OCI-LY1 (cell line): ENCODE measurements at regions not wholly inside any gene's neighbourhood (a gene's known extent, or its start where the extent isn't known, plus 50 kb on each side); places are given as distances from the start of the nearest gene placed in this dataset.

Experiments used
- H2AFZ ChIP-seq: fragments of 200-600 bp; sonication (generic), shearing (Covaris generic); 2 replicates; pipeline ENCODE4 v1.6.0; 2014; ENCODE audit warnings: antibody characterized with exemption, mild to moderate bottlenecking, low read length
- H3F3A ChIP-seq: fragments of 200-600 bp; sonication (generic), shearing (Covaris generic); 2 replicates; pipeline ENCODE4 v1.6.0; 2014; ENCODE audit warnings: mild to moderate bottlenecking, antibody characterized with exemption, low read length, moderate library complexity; ENCODE audit not compliant: insufficient read depth
- H3K27ac ChIP-seq: fragments of 200-600 bp; sonication (generic); 2 replicates; pipeline ENCODE4 v1.5.1; 2014; ENCODE audit warnings: low read length, mixed run types, mild to moderate bottlenecking, low read depth; ENCODE audit not compliant: poor library complexity, severe bottlenecking
- H3K27me3 ChIP-seq: fragments of 200-600 bp; sonication (generic); 2 replicates; pipeline ENCODE4 v1.6.0; 2014; ENCODE audit warnings: antibody characterized with exemption, mild to moderate bottlenecking, low read length, moderate library complexity; ENCODE audit not compliant: insufficient read depth
- H3K36me3 ChIP-seq: fragments of 200-600 bp; sonication (generic); 2 replicates; pipeline ENCODE4 v1.6.1; 2014; ENCODE audit warnings: mild to moderate bottlenecking, antibody characterized with exemption, low read length, moderate library complexity, mixed read lengths; ENCODE audit not compliant: insufficient read depth
- H3K4me1 ChIP-seq: fragments of 200-600 bp; sonication (generic); 2 replicates; pipeline ENCODE4 v1.5.1; 2014; ENCODE audit warnings: mild to moderate bottlenecking, low read length, moderate library complexity; ENCODE audit not compliant: insufficient read depth, severe bottlenecking
- H3K4me2 ChIP-seq: fragments of 200-600 bp; sonication (generic), shearing (Covaris generic); 2 replicates; pipeline ENCODE4 v1.6.1; 2014; ENCODE audit warnings: low read length
- H3K4me3 ChIP-seq: fragments of 200-600 bp; sonication (generic); 2 replicates; pipeline ENCODE4 v1.5.1; 2014; ENCODE audit warnings: low read length, low read depth, mild to moderate bottlenecking, mixed read lengths; ENCODE audit not compliant: poor library complexity, severe bottlenecking
- H3K79me2 ChIP-seq: fragments of 200-600 bp; shearing (Covaris generic); 2 replicates; pipeline ENCODE4 v1.6.1; 2016; ENCODE audit warnings: mixed run types, low read length, mixed read lengths; ENCODE audit not compliant: insufficient read depth
- H3K9ac ChIP-seq: fragments of 200-600 bp; sonication (generic), shearing (Covaris generic); 2 replicates; pipeline ENCODE4 v1.6.1; 2014; ENCODE audit warnings: mild to moderate bottlenecking, low read length, mixed read lengths
- H3K9me2 ChIP-seq: fragments of 200-600 bp; sonication (generic), shearing (Covaris generic); 2 replicates; pipeline ENCODE4 v1.6.1; 2014; ENCODE audit warnings: low read depth, mild to moderate bottlenecking, low read length, mixed read lengths
- H3K9me3 ChIP-seq: fragments of 200-600 bp; shearing (Covaris generic); 2 replicates; pipeline ENCODE4 v1.6.1; 2014; ENCODE audit warnings: low read length, mixed read lengths
- H4K20me1 ChIP-seq: fragments of 200-600 bp; sonication (generic), shearing (Covaris generic); 2 replicates; pipeline ENCODE4 v1.6.0; 2016; ENCODE audit warnings: mild to moderate bottlenecking, low read length; ENCODE audit not compliant: insufficient read depth
- EZH2 ChIP-seq: fragments of 200-600 bp; sonication (generic), shearing (Covaris generic); IDR thresholded peaks from 2 replicates; pipeline ENCODE4 v1.8.0; 2017; ENCODE audit warnings: borderline replicate concordance, mixed run types, mild to moderate bottlenecking, antibody characterized with exemption, low read length, moderate library complexity, mixed read lengths
- TF ChIP-seq, protein P1 (sequence below): fragments of 200-600 bp; sonication (generic), shearing (Covaris generic); IDR thresholded peaks from 2 replicates; pipeline ENCODE4 v1.5.1; 2017; ENCODE audit warnings: mild to moderate bottlenecking, antibody characterized with exemption, low read length, moderate library complexity, mixed read lengths

DNA sequence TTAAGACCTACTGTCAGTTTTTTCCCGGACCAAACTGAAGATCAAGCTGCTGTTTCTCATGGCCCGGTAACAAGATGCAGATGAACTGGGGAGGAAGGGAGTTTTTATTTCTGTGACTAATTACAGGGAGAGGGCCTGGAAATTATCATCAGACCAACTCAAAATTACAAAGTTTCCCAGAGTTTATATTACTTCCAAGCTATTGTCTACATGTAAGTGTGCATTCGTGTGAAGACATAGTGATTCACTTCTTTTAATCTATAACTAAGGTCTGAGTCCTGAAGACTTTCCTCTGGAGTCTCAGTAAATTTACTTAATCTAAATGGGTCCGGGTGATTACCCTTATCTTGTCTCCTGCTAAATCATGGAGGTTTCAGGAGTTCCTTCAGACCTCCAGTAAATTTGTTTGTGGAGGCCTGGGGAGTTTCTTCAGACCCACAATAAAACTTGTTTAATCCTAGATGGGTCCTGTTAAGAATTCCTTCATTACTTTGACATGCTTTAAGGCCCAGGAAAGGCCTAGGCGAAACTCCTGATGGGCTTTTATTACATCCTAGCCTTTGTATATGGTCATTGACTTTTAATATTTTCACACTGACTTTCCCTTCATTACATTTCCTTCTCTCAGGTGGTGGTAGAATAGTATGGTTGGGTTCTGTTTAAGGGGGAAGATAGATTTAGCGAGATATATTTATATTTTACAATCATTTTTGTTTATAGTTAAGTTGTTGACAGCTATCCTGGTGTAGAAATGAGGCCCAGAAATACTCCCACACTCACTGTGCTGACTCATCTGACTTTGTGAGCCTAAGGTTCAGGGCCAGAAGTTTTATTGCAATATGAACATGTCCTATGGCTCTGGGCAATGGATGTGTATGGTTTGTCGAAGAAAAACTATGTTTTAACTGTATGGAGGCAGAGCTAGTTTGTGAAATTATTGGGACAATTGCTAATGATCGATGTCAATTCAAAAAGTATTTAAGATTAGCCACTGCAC is 627.0 kb upstream of the FBXO33 start:
- Histone ChIP-seq H3K4me1 (no peaks in the 10 kb centered on the region), H3F3A (no peaks in the 10 kb centered on the region), H3K9me2 (no peaks in the 10 kb centered on the region), H3K27ac (no peak overlapping the region), H3K36me3 (no peaks in the 10 kb centered on the region), H2AFZ (peak overlapping the region; percentile 77; the same call in 1 of the 2 replicates), H3K9me3 (peaks cover 8% of the 10 kb centered on the region), H4K20me1 (no peaks in the 10 kb centered on the region), H3K4me2 (no peak overlapping the region), H3K4me3 (no peak overlapping the region), H3K27me3 (no peaks in the 10 kb centered on the region), H3K9ac (no peak overlapping the region), H3K79me2 (no peaks in the 10 kb centered on the region)
- TF ChIP-seq, protein P1, sequence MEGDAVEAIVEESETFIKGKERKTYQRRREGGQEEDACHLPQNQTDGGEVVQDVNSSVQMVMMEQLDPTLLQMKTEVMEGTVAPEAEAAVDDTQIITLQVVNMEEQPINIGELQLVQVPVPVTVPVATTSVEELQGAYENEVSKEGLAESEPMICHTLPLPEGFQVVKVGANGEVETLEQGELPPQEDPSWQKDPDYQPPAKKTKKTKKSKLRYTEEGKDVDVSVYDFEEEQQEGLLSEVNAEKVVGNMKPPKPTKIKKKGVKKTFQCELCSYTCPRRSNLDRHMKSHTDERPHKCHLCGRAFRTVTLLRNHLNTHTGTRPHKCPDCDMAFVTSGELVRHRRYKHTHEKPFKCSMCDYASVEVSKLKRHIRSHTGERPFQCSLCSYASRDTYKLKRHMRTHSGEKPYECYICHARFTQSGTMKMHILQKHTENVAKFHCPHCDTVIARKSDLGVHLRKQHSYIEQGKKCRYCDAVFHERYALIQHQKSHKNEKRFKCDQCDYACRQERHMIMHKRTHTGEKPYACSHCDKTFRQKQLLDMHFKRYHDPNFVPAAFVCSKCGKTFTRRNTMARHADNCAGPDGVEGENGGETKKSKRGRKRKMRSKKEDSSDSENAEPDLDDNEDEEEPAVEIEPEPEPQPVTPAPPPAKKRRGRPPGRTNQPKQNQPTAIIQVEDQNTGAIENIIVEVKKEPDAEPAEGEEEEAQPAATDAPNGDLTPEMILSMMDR = no peak
- no peak for TF ChIP-seq EZH2

DNA sequence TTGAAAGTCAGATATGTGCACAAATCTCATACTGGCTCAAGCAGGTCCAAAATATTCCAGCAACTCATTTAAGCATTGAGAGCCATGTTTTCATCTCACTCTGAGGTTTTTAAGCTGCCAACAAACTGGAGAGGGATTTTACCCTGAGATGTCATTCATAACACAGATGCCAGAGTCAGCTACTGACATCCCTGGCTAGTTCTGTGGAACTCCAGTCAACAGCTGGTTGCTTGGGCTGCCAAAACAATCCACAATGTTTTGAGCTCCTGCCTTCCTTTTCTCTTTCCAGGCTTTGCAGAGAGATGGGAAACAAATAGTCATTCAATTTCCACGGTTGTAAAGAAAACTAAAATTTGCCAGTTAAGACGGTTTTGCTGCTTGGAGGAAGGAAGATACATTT is 621.2 kb upstream of the FBXO33 start:
- H3K9me3 ChIP-seq = no peaks in the 10 kb centered on the region
- H3K27me3 ChIP-seq = no peaks in the 10 kb centered on the region
- H3K36me3 ChIP-seq = no peaks in the 10 kb centered on the region
- H3K9me2 ChIP-seq = no peaks in the 10 kb centered on the region
- H3K4me3 ChIP-seq = no peak overlapping the region
- H3K4me2 ChIP-seq = no peak overlapping the region
- peak overlapping the region; percentile 40; the same call in 1 of the 2 replicates for H2AFZ ChIP-seq
- TF ChIP-seq, protein P1 = no peak
- TF ChIP-seq EZH2 = no peak
- no peaks in the 10 kb centered on the region for H3F3A ChIP-seq
- no peaks in the 10 kb centered on the region for H3K79me2 ChIP-seq
- H3K4me1 ChIP-seq = no peaks in the 10 kb centered on the region
- H4K20me1 ChIP-seq = no peaks in the 10 kb centered on the region
- no peak overlapping the region for H3K27ac ChIP-seq
- H3K9ac ChIP-seq = no peak overlapping the region

DNA sequence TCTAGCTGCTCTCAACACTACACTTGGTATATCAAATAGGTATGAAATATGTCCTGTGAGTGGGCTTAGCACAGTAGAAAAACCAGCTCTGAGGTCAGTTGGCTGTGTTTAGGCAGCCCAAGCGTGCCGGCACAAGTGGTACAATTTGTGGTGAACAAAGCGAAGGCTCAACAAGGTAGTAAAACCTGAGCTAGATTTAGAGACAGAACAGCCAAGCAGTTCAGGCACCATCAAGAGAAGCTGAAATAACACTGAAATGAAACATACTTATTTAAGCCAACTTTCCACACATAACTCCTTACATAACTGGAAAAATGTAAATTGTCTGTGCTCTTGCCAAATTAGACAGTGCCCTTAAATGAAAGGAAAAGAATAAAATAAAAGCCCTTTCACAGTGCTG is 596.8 kb upstream of the FBXO33 start:
- Histone ChIP-seq H3K9ac (peak overlapping the region; percentile 58), H3K4me2 (peak overlapping the region; percentile 36), H3K4me1 (peaks cover 48% of the 10 kb centered on the region), H3K4me3 (peak overlapping the region; percentile 8), H3K36me3 (no peaks in the 10 kb centered on the region), H3F3A (0 out of 2 replicates have a peak, but pooled peaks cover 7% of the 10 kb centered on the region), H3K79me2 (no peaks in the 10 kb centered on the region), H3K9me2 (no peaks in the 10 kb centered on the region), H2AFZ (0 out of 2 replicates have a peak overlapping the region, but pooled peaks have one; percentile 32), H3K27me3 (no peaks in the 10 kb centered on the region), H3K27ac (peak overlapping the region; percentile 97), H4K20me1 (no peaks in the 10 kb centered on the region), H3K9me3 (0 out of 2 replicates have a peak, but pooled peaks cover 3% of the 10 kb centered on the region)
- TF ChIP-seq, protein P1 = no peak
- no peak for TF ChIP-seq EZH2
